Calu3 (cell line): ENCODE measurements at regions not wholly inside any gene's neighbourhood (a gene's known extent, or its start where the extent isn't known, plus 50 kb on each side); places are given as distances from the start of the nearest gene placed in this dataset.

Experiments used
- BruUV-seq: library from RNA; stranded (reverse); fragments of 400-500 nt; replicated peaks from 2 replicates; lab custom pipeline; 2021; lab: Mats Ljungman, UMichigan
- CTCF ChIA-PET: fragments of 300-600 bp; sonication (Branson Sonifier 250); formaldehyde crosslinking; loops from one replicate; lab custom pipeline; 2022; ENCODE audit warnings: antibody characterized with exemption; lab: Charles Lee
- DNase-seq: peaks from one replicate; pipeline ENCODE4 v3.0.0; 2022
- H3K27ac Mint-ChIP-seq: one replicate; pipeline ENCODE4 v1.8.0; 2022; ENCODE audit warnings: mixed read lengths; ENCODE audit not compliant: unreplicated experiment
- H3K27me3 Mint-ChIP-seq: one replicate; pipeline ENCODE4 v1.8.0; 2022; ENCODE audit warnings: mixed read lengths; ENCODE audit not compliant: unreplicated experiment
- H3K36me3 Mint-ChIP-seq: one replicate; pipeline ENCODE4 v1.8.0; 2022; ENCODE audit warnings: mild to moderate bottlenecking, moderate library complexity, mixed read lengths; ENCODE audit not compliant: insufficient read depth, unreplicated experiment
- H3K4me1 Mint-ChIP-seq: one replicate; pipeline ENCODE4 v1.8.0; 2022; ENCODE audit warnings: mild to moderate bottlenecking, low read depth, mixed read lengths; ENCODE audit not compliant: unreplicated experiment
- H3K4me3 Mint-ChIP-seq: one replicate; pipeline ENCODE4 v1.8.0; 2022; ENCODE audit warnings: mild to moderate bottlenecking, low read depth, moderate library complexity, mixed read lengths; ENCODE audit not compliant: unreplicated experiment
- H3K9me3 Mint-ChIP-seq: one replicate; pipeline ENCODE4 v1.8.0; 2022; ENCODE audit warnings: low read depth, mixed read lengths; ENCODE audit not compliant: unreplicated experiment
- CTCF ChIP-seq: fragments of 200-600 bp; IDR thresholded peaks from one replicate; pipeline ENCODE4 v1.8.0; 2022; ENCODE audit warnings: antibody characterized with exemption; ENCODE audit not compliant: unreplicated experiment
- intact Hi-C: fragments of 100-400 bp; cut with micrococcal nuclease; formaldehyde crosslinking; loops from one replicate; pipeline ENCODE4 v1.10.0; 2022; ENCODE audit not compliant: unreplicated experiment

- no peaks in the 10 kb centered on the region for H3K4me1 Mint-ChIP-seq
- no peak for TF ChIP-seq CTCF
- intact Hi-C loops = no loop called here
- no peaks in the 10 kb centered on the region for H3K9me3 Mint-ChIP-seq
- no peaks in the 10 kb centered on the region for H3K27me3 Mint-ChIP-seq
- H3K36me3 Mint-ChIP-seq = no peaks in the 10 kb centered on the region
- no peak overlapping the region for H3K4me3 Mint-ChIP-seq
- no TSS peak for BruUV-seq
- CTCF ChIA-PET = interaction anchor here (1.0 kb wide), 1 partner anchor 315 kb away, joined by 3 read pairs; no protein-coding TSS in a partner anchor
- DNase-seq = no peak
- no peak overlapping the region for H3K27ac Mint-ChIP-seq
These were observed 336.0 kb upstream of the TNP1 start for GRCh38 chr2:217195658-217196446.

GRCh38 chr2:217195016-217195415 lies 335.2 kb upstream of the TNP1 start:
- Mint-ChIP-seq H3K4me3 (no peak overlapping the region), H3K27ac (no peak overlapping the region), H3K27me3 (no peaks in the 10 kb centered on the region), H3K9me3 (no peaks in the 10 kb centered on the region), H3K36me3 (no peaks in the 10 kb centered on the region), H3K4me1 (no peaks in the 10 kb centered on the region)
- CTCF ChIA-PET = interaction anchor here (1.0 kb wide), 1 partner anchor 316 kb away, joined by 3 read pairs; no protein-coding TSS in a partner anchor
- intact Hi-C loops = no loop called here
- no TSS peak for BruUV-seq
- DNase-seq = no peak
- TF ChIP-seq CTCF = no peak

GRCh38 chr2:217193431-217194340 lies 333.8 kb upstream of the TNP1 start:
- H3K27me3 Mint-ChIP-seq = no peaks in the 10 kb centered on the region
- no peaks in the 10 kb centered on the region for H3K4me1 Mint-ChIP-seq
- intact Hi-C loops = no loop called here
- H3K36me3 Mint-ChIP-seq = no peaks in the 10 kb centered on the region
- no peak for TF ChIP-seq CTCF
- no peaks in the 10 kb centered on the region for H3K9me3 Mint-ChIP-seq
- no TSS peak for BruUV-seq
- no peak overlapping the region for H3K4me3 Mint-ChIP-seq
- H3K27ac Mint-ChIP-seq = no peak overlapping the region
- DNase-seq = no peak
- CTCF ChIA-PET = no interaction called here

GRCh38 chr2:217192366-217192765 lies 332.5 kb upstream of the TNP1 start:
- H3K27me3 Mint-ChIP-seq = no peaks in the 10 kb centered on the region
- no TSS peak for BruUV-seq
- no peak for TF ChIP-seq CTCF
- intact Hi-C loops = no loop called here
- DNase-seq = no peak
- H3K36me3 Mint-ChIP-seq = no peaks in the 10 kb centered on the region
- no peak overlapping the region for H3K27ac Mint-ChIP-seq
- no peaks in the 10 kb centered on the region for H3K4me1 Mint-ChIP-seq
- H3K9me3 Mint-ChIP-seq = no peaks in the 10 kb centered on the region
- CTCF ChIA-PET = no interaction called here
- no peak overlapping the region for H3K4me3 Mint-ChIP-seq
